DOHH2 (cell line): ENCODE measurements at regions not wholly inside any gene's neighbourhood (a gene's known extent, or its start where the extent isn't known, plus 50 kb on each side); places are given as distances from the start of the nearest gene placed in this dataset.
"Not testable (repeated sequence)": the region's sequence is repeated elsewhere in the genome, so short reads cannot be mapped to it uniquely, and the experiment has no call there.

Source experiments
- H3F3A ChIP-seq: fragments of 200-600 bp; sonication (generic), shearing (Covaris generic); 2 replicates; pipeline ENCODE4 v1.6.0; 2016; ENCODE audit warnings: antibody characterized with exemption, mild to moderate bottlenecking; ENCODE audit not compliant: control insufficient read depth, insufficient read depth
- H3K27ac ChIP-seq: fragments of 200-600 bp; sonication (generic); 2 replicates; pipeline ENCODE4 v1.5.1; 2014; ENCODE audit warnings: low read depth, mild to moderate bottlenecking, low read length, moderate library complexity
- H3K27me3 ChIP-seq: fragments of 200-600 bp; sonication (generic); 2 replicates; pipeline ENCODE4 v1.6.1; 2014; ENCODE audit warnings: mild to moderate bottlenecking, low read length, mixed read lengths; ENCODE audit not compliant: control insufficient read depth
- H3K36me3 ChIP-seq: fragments of 200-600 bp; sonication (generic); 2 replicates; pipeline ENCODE4 v1.6.1; 2014; ENCODE audit warnings: mild to moderate bottlenecking, low read length, moderate library complexity, mixed read lengths; ENCODE audit not compliant: control insufficient read depth
- H3K4me1 ChIP-seq: fragments of 200-600 bp; sonication (generic); 2 replicates; pipeline ENCODE4 v1.6.1; 2014; ENCODE audit warnings: mild to moderate bottlenecking, low read length, mixed read lengths; ENCODE audit not compliant: control insufficient read depth
- H3K4me2 ChIP-seq: fragments of 200-600 bp; sonication (generic); 2 replicates; pipeline ENCODE4 v1.6.0; 2014; ENCODE audit warnings: mild to moderate bottlenecking, low read length, moderate library complexity
- H3K4me3 ChIP-seq: fragments of 200-600 bp; sonication (generic); 2 replicates; pipeline ENCODE4 v1.5.1; 2014; ENCODE audit warnings: mild to moderate bottlenecking, low read length, mixed read lengths
- H3K79me2 ChIP-seq: fragments of 200-600 bp; sonication (generic); 2 replicates; pipeline ENCODE4 v1.6.1; 2014; ENCODE audit warnings: mild to moderate bottlenecking, low read length, mixed read lengths; ENCODE audit not compliant: control insufficient read depth
- H3K9me2 ChIP-seq: fragments of 200-600 bp; sonication (generic); replicated peaks from 2 replicates; pipeline ENCODE4 v1.6.1; 2014; ENCODE audit warnings: mild to moderate bottlenecking, low read length, mixed read lengths; ENCODE audit not compliant: control insufficient read depth
- H3K9me3 ChIP-seq: fragments of 200-600 bp; sonication (generic); 2 replicates; pipeline ENCODE4 v1.6.1; 2014; ENCODE audit warnings: antibody characterized with exemption, low read length, mixed read lengths; ENCODE audit not compliant: control insufficient read depth, insufficient read depth
- H4K20me1 ChIP-seq: fragments of 200-600 bp; sonication (generic); 2 replicates; pipeline ENCODE4 v1.6.0; 2014; ENCODE audit warnings: low read depth, mild to moderate bottlenecking, antibody characterized with exemption, low read length, moderate library complexity; ENCODE audit not compliant: control insufficient read depth, insufficient read depth
- CTCF ChIP-seq: fragments of 200-600 bp; sonication (generic); IDR thresholded peaks from one replicate; pipeline ENCODE4 v1.5.1; 2014; ENCODE audit warnings: antibody characterized with exemption, mild to moderate bottlenecking, low read depth, low read length; ENCODE audit not compliant: poor library complexity, severe bottlenecking
- EZH2phosphoT487 ChIP-seq: fragments of 200-600 bp; sonication (generic); IDR thresholded peaks from 2 replicates; pipeline ENCODE4 v1.6.1; 2017; ENCODE audit warnings: borderline replicate concordance, mild to moderate bottlenecking, antibody characterized with exemption, low read length, moderate library complexity, mixed read lengths

GRCh38 chr7:19915596-19915995, 142.2 kb upstream of the TMEM196 start:
- Histone ChIP-seq H3K27ac (no peak overlapping the region), H3K9me2 (no peaks in the 10 kb centered on the region), H3K4me2 (no peak overlapping the region), H3K36me3 (no peaks in the 10 kb centered on the region), H3K4me3 (no peak overlapping the region), H3K9me3 (no peaks in the 10 kb centered on the region), H3K4me1 (no peaks in the 10 kb centered on the region), H4K20me1 (no peaks in the 10 kb centered on the region), H3F3A (no peaks in the 10 kb centered on the region), H3K79me2 (no peaks in the 10 kb centered on the region), H3K27me3 (no peaks in the 10 kb centered on the region)
- TF ChIP-seq EZH2phosphoT487 (no peak), CTCF (no peak)

- Histone ChIP-seq H3K27me3 (no peaks in the 10 kb centered on the region), H3K79me2 (no peaks in the 10 kb centered on the region), H3K36me3 (no peaks in the 10 kb centered on the region), H3K27ac (no peak overlapping the region), H3K9me2 (no peaks in the 10 kb centered on the region), H3K4me2 (no peak overlapping the region), H3K9me3 (no peaks in the 10 kb centered on the region), H4K20me1 (no peaks in the 10 kb centered on the region), H3F3A (no peaks in the 10 kb centered on the region), H3K4me1 (no peaks in the 10 kb centered on the region), H3K4me3 (no peak overlapping the region)
- TF ChIP-seq CTCF (no peak), EZH2phosphoT487 (no peak)
These were observed 141.4 kb upstream of the TMEM196 start for GRCh38 chr7:19914866-19915265.

GRCh38 chr7:19900118-19900517, 126.7 kb upstream of the TMEM196 start:
- H3K27ac ChIP-seq = no peak overlapping the region
- no peak overlapping the region for H3K4me3 ChIP-seq
- H3K4me1 ChIP-seq = no peaks in the 10 kb centered on the region
- H3K9me3 ChIP-seq = no peaks in the 10 kb centered on the region
- no peaks in the 10 kb centered on the region for H3K79me2 ChIP-seq
- H3K9me2 ChIP-seq = no peaks in the 10 kb centered on the region
- no peaks in the 10 kb centered on the region for H3K36me3 ChIP-seq
- no peak for TF ChIP-seq EZH2phosphoT487
- TF ChIP-seq CTCF = no peak
- H3K27me3 ChIP-seq = no peaks in the 10 kb centered on the region
- no peaks in the 10 kb centered on the region for H4K20me1 ChIP-seq
- no peak overlapping the region for H3K4me2 ChIP-seq
- H3F3A ChIP-seq = no peaks in the 10 kb centered on the region

GRCh38 chr7:19899529-19899928, 126.1 kb upstream of the TMEM196 start:
- TF ChIP-seq CTCF (no peak), EZH2phosphoT487 (no peak)
- Histone ChIP-seq H3K79me2 (no peaks in the 10 kb centered on the region), H3K4me1 (no peaks in the 10 kb centered on the region), H3F3A (no peaks in the 10 kb centered on the region), H3K27me3 (no peaks in the 10 kb centered on the region), H4K20me1 (no peaks in the 10 kb centered on the region), H3K9me3 (no peaks in the 10 kb centered on the region), H3K9me2 (no peaks in the 10 kb centered on the region), H3K4me3 (no peak overlapping the region), H3K4me2 (no peak overlapping the region), H3K36me3 (no peaks in the 10 kb centered on the region), H3K27ac (no peak overlapping the region)

- H3K27me3 ChIP-seq, H3K9me2 ChIP-seq, H3K9me3 ChIP-seq, H3K27ac ChIP-seq, H3K4me1 ChIP-seq, H3K4me2 ChIP-seq, H3K4me3 ChIP-seq, H3K79me2 ChIP-seq, H3F3A ChIP-seq, H3K36me3 ChIP-seq, H4K20me1 ChIP-seq: not testable (repeated sequence)
These were observed 109.5 kb upstream of the TMEM196 start for GRCh38 chr7:19882893-19883292.
